Loucy (cell line): ENCODE measurements at regions not wholly inside any gene's neighbourhood (a gene's known extent, or its start where the extent isn't known, plus 50 kb on each side); places are given as distances from the start of the nearest gene placed in this dataset.

Experiments used
- H2AFZ ChIP-seq: fragments of 200-600 bp; sonication (generic); 2 replicates; pipeline ENCODE4 v1.6.0; 2016; ENCODE audit warnings: antibody characterized with exemption, mild to moderate bottlenecking, low read length, moderate library complexity
- H3F3A ChIP-seq: fragments of 200-600 bp; 2 replicates; pipeline ENCODE4 v1.6.0; 2016; ENCODE audit warnings: antibody characterized with exemption, low read depth, mild to moderate bottlenecking
- H3K27me3 ChIP-seq: fragments of 200-600 bp; sonication (generic); 2 replicates; pipeline ENCODE4 v1.6.1; 2014; ENCODE audit warnings: low read length, mild to moderate bottlenecking; ENCODE audit not compliant: insufficient read depth, poor library complexity, severe bottlenecking
- H3K36me3 ChIP-seq: fragments of 200-600 bp; sonication (generic); 2 replicates; pipeline ENCODE4 v1.6.1; 2016; ENCODE audit warnings: low read length; ENCODE audit not compliant: insufficient read depth
- H3K4me1 ChIP-seq: fragments of 200-600 bp; sonication (generic); 2 replicates; pipeline ENCODE4 v1.5.1; 2014; ENCODE audit warnings: low read length, mild to moderate bottlenecking; ENCODE audit not compliant: insufficient read depth, poor library complexity, severe bottlenecking
- H3K4me2 ChIP-seq: fragments of 200-600 bp; sonication (generic); 2 replicates; pipeline ENCODE4 v1.6.0; 2014; ENCODE audit warnings: antibody characterized with exemption, low read length, low read depth, mild to moderate bottlenecking; ENCODE audit not compliant: poor library complexity, severe bottlenecking
- H3K4me3 ChIP-seq: fragments of 200-600 bp; sonication (generic); 2 replicates; pipeline ENCODE4 v1.5.1; 2014; ENCODE audit warnings: low read length, mild to moderate bottlenecking, mixed read lengths; ENCODE audit not compliant: poor library complexity, severe bottlenecking
- H3K79me2 ChIP-seq: fragments of 200-600 bp; sonication (generic); 2 replicates; pipeline ENCODE4 v1.6.1; 2014; ENCODE audit warnings: low read length; ENCODE audit not compliant: insufficient read depth
- H3K9ac ChIP-seq: fragments of 200-600 bp; sonication (generic); 2 replicates; pipeline ENCODE4 v1.6.0; 2014; ENCODE audit warnings: mild to moderate bottlenecking, low read depth, low read length, moderate library complexity; ENCODE audit not compliant: poor library complexity, severe bottlenecking
- H3K9me2 ChIP-seq: fragments of 200-600 bp; sonication (generic); replicated peaks from 2 replicates; pipeline ENCODE4 v1.6.1; 2016; ENCODE audit warnings: low read depth, low read length, mixed read lengths
- H3K9me3 ChIP-seq: fragments of 200-600 bp; sonication (generic); 2 replicates; pipeline ENCODE4 v1.6.1; 2014; ENCODE audit warnings: mild to moderate bottlenecking, antibody characterized with exemption, low read length, low read depth; ENCODE audit not compliant: insufficient read depth
- H4K20me1 ChIP-seq: fragments of 200-600 bp; sonication (generic); 2 replicates; pipeline ENCODE4 v1.6.0; 2014; ENCODE audit warnings: antibody characterized with exemption, low read length, mild to moderate bottlenecking; ENCODE audit not compliant: insufficient read depth, poor library complexity, severe bottlenecking
- EZH2phosphoT487 ChIP-seq: fragments of 200-600 bp; IDR thresholded peaks from 2 replicates; pipeline ENCODE4 v1.6.1; 2018; ENCODE audit warnings: antibody characterized with exemption, mild to moderate bottlenecking, moderate library complexity, borderline replicate concordance
- TF ChIP-seq, protein P1 (sequence below): fragments of 200-600 bp; sonication (generic); conservative IDR thresholded peaks from 2 replicates; pipeline ENCODE4 v1.5.1; 2014; ENCODE audit warnings: mild to moderate bottlenecking, antibody characterized with exemption, low read length

DNA sequence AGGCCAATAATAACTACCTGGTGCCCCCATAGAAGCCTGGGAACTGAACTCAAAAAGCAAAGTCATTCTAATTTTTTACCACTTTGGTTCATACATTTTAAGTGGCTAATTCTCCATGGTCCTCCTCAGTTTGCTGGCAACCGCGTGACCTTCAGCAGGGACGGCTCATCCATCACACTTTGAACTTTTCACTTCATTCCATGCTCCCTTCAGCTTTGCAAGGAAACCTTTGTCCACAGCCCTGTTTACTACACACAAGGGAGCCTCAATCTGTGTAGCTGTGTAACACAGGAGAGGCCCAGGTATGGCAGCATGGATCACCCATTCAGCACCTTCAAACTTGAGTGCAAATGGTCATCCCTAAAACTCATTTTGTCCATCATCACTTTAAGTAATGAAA, 552.4 kb downstream of the IRX1 start:
- no peaks in the 10 kb centered on the region for H3K9me3 ChIP-seq
- H3K27me3 ChIP-seq, result no peaks in the 10 kb centered on the region
- no peaks in the 10 kb centered on the region for H3K4me1 ChIP-seq
- H3K9me2 ChIP-seq, result no peaks in the 10 kb centered on the region
- no peak for TF ChIP-seq EZH2phosphoT487
- TF ChIP-seq, protein P1, sequence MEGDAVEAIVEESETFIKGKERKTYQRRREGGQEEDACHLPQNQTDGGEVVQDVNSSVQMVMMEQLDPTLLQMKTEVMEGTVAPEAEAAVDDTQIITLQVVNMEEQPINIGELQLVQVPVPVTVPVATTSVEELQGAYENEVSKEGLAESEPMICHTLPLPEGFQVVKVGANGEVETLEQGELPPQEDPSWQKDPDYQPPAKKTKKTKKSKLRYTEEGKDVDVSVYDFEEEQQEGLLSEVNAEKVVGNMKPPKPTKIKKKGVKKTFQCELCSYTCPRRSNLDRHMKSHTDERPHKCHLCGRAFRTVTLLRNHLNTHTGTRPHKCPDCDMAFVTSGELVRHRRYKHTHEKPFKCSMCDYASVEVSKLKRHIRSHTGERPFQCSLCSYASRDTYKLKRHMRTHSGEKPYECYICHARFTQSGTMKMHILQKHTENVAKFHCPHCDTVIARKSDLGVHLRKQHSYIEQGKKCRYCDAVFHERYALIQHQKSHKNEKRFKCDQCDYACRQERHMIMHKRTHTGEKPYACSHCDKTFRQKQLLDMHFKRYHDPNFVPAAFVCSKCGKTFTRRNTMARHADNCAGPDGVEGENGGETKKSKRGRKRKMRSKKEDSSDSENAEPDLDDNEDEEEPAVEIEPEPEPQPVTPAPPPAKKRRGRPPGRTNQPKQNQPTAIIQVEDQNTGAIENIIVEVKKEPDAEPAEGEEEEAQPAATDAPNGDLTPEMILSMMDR, result no peak
- no peaks in the 10 kb centered on the region for H3F3A ChIP-seq
- no peak overlapping the region for H3K4me3 ChIP-seq
- no peak overlapping the region for H2AFZ ChIP-seq
- H3K79me2 ChIP-seq, result no peaks in the 10 kb centered on the region
- H3K36me3 ChIP-seq, result no peaks in the 10 kb centered on the region
- H4K20me1 ChIP-seq, result no peaks in the 10 kb centered on the region
- no peak overlapping the region for H3K4me2 ChIP-seq
- no peak overlapping the region for H3K9ac ChIP-seq

DNA sequence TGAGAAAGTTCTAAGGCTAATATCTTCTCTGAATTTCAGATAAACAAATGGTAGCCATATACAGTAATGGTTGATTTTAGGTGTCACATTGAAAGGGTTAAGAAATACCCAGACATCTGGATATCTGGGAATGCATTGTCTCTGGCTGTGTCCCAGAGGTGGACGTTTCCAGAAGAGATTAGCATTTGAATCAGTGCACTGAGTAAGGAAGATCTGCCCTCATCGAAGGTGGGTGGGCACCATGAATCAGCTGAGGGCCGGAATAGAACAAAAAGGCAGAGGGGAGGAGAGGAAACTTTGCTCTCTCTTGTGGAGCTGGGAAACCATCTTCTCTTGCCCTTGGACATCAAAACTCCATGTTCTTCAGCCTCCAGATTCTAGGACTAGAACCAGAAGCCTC, 554.4 kb downstream of the IRX1 start:
- Histone ChIP-seq H3K4me2 (no peak overlapping the region), H3K4me1 (no peaks in the 10 kb centered on the region), H3K9me2 (no peaks in the 10 kb centered on the region), H3K9me3 (no peaks in the 10 kb centered on the region), H3K79me2 (no peaks in the 10 kb centered on the region), H2AFZ (no peak overlapping the region), H3K27me3 (no peaks in the 10 kb centered on the region), H3K4me3 (no peak overlapping the region), H3K9ac (no peak overlapping the region), H3F3A (no peaks in the 10 kb centered on the region), H3K36me3 (no peaks in the 10 kb centered on the region), H4K20me1 (no peaks in the 10 kb centered on the region)
- TF ChIP-seq, protein P1, result no peak
- no peak for TF ChIP-seq EZH2phosphoT487

DNA sequence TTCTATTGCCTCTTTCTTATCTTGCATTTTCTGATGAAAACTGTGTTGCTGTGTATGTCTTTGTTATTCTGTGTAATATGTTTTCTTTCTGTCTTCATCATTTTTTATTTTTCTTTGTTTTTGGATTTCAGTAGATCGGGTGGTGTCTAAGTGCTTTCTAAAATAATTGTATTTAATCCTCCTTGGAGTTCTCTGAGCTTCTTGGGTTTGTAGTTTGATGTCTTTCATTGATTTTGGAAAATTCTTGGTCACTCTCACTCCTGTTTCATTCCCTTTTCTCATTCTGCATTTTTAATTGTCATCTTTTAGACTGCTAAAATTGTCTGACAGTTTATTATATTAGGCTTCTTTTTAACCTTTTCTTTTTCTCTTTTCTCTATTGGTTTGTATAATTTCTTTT, 560.5 kb downstream of the IRX1 start:
- no peaks in the 10 kb centered on the region for H3K36me3 ChIP-seq
- no peaks in the 10 kb centered on the region for H3K9me2 ChIP-seq
- H3K9me3 ChIP-seq, result no peaks in the 10 kb centered on the region
- H3K4me2 ChIP-seq, result no peak overlapping the region
- no peak overlapping the region for H2AFZ ChIP-seq
- H3K27me3 ChIP-seq, result no peaks in the 10 kb centered on the region
- H3K4me1 ChIP-seq, result no peaks in the 10 kb centered on the region
- no peak overlapping the region for H3K9ac ChIP-seq
- no peaks in the 10 kb centered on the region for H4K20me1 ChIP-seq
- no peaks in the 10 kb centered on the region for H3F3A ChIP-seq
- H3K79me2 ChIP-seq, result no peaks in the 10 kb centered on the region
- no peak overlapping the region for H3K4me3 ChIP-seq
- TF ChIP-seq, protein P1, result no peak
- TF ChIP-seq EZH2phosphoT487, result no peak
